HG02970 (cell line): ENCODE measurements at regions not wholly inside any gene's neighbourhood (a gene's known extent, or its start where the extent isn't known, plus 50 kb on each side); places are given as distances from the start of the nearest gene placed in this dataset.

ENCODE experiments used
- ATAC-seq: cut with Tn5 transposase; IDR thresholded peaks from one replicate; pipeline ENCODE4 v1.9.1; 2021; ENCODE audit warnings: mild to moderate bottlenecking, moderate library complexity, moderate number of reproducible peaks; ENCODE audit not compliant: unreplicated experiment, low FRiP score

GRCh38 chr2:219692521-219692920 is 65.1 kb downstream of the SLC4A3 start:
- ATAC-seq, result no peak

- ATAC-seq, result no peak
Observed at GRCh38 chr2:219695145-219695709, 67.8 kb downstream of the SLC4A3 start.

GRCh38 chr2:219697811-219698747 is 70.6 kb downstream of the SLC4A3 start:
- ATAC-seq, result no peak

GRCh38 chr2:219698748-219699439 is 71.5 kb downstream of the SLC4A3 start:
- ATAC-seq, result no peak

GRCh38 chr2:219699440-219699821 is 72.0 kb downstream of the SLC4A3 start:
- no peak for ATAC-seq

GRCh38 chr2:219701847-219702634 is 74.6 kb downstream of the SLC4A3 start:
- ATAC-seq, result no peak

GRCh38 chr2:219702796-219703545 is 75.5 kb downstream of the SLC4A3 start:
- ATAC-seq, result no peak

GRCh38 chr2:219704878-219705277 is 77.4 kb downstream of the SLC4A3 start:
- no peak for ATAC-seq

- ATAC-seq, result no peak
Observed at GRCh38 chr2:219706823-219707281, 79.4 kb downstream of the SLC4A3 start.

GRCh38 chr2:219707496-219708285 is 80.3 kb downstream of the SLC4A3 start:
- no peak for ATAC-seq

GRCh38 chr2:219709331-219709761 is 81.9 kb downstream of the SLC4A3 start:
- ATAC-seq, result no peak

GRCh38 chr2:219713110-219713509 is 85.7 kb downstream of the SLC4A3 start:
- ATAC-seq, result no peak

GRCh38 chr2:219714681-219715400 is 87.4 kb downstream of the SLC4A3 start:
- no peak for ATAC-seq

GRCh38 chr2:219718066-219718465 is 90.6 kb downstream of the SLC4A3 start:
- ATAC-seq, result no peak

GRCh38 chr2:219719521-219719920 is 92.1 kb downstream of the SLC4A3 start:
- ATAC-seq, result no peak

- ATAC-seq, result no peak
Observed at GRCh38 chr2:219720956-219721355, 93.5 kb downstream of the SLC4A3 start.

GRCh38 chr2:219722276-219722879 is 94.9 kb downstream of the SLC4A3 start:
- no peak for ATAC-seq

GRCh38 chr2:219723311-219723710 is 95.9 kb downstream of the SLC4A3 start:
- no peak for ATAC-seq
